Ishikawa (cell line): ENCODE measurements at regions not wholly inside any gene's neighbourhood (a gene's known extent, or its start where the extent isn't known, plus 50 kb on each side); places are given as distances from the start of the nearest gene placed in this dataset.

Experiments
- EGR1 ChIP-seq: IDR thresholded peaks from 2 replicates; pipeline ENCODE4 v1.6.1; 2012
- EP300 ChIP-seq: IDR thresholded peaks from 2 replicates; pipeline ENCODE4 v1.6.1; 2012; ENCODE audit warnings: borderline replicate concordance
- YY1 ChIP-seq: IDR thresholded peaks from 2 replicates; pipeline ENCODE4 v1.6.1; 2012; ENCODE audit warnings: low read depth

GRCh38 chr4:188383180-188383579 lies 243.9 kb downstream of the TRIML1 start:
- no peak for TF ChIP-seq YY1
- TF ChIP-seq EP300: no peak
- TF ChIP-seq EGR1: no peak
